ENCODE measurements at regions not wholly inside any gene's neighbourhood (a gene's known extent, or its start where the extent isn't known, plus 50 kb on each side); places are given as distances from the start of the nearest gene placed in this dataset.
A peak's percentile ranks its signal among the peaks of the same experiment; 100 is the strongest.

GRCh38 chr13:32910530-32910929, 105.7 kb upstream of the KL start:
- DNase-seq: no peak
- no peak overlapping the region for H3K4me3 Mint-ChIP-seq
- H3K27ac Mint-ChIP-seq: no peak overlapping the region
- peaks cover 1% of the 10 kb centered on the region; the same call in 1 of the 2 replicates for H3K36me3 Mint-ChIP-seq (ENCODE audit: low read depth)
- no peaks in the 10 kb centered on the region; the same call in 1 of the 2 replicates for H3K9me3 Mint-ChIP-seq
- no peak for TF ChIP-seq CTCF (IDR thresholded peaks at IDR 0.05)
- H3K4me1 Mint-ChIP-seq (ENCODE audit: low read depth): peaks cover 17% of the 10 kb centered on the region
- H3K27me3 Mint-ChIP-seq (ENCODE audit: insufficient read depth): no peaks in the 10 kb centered on the region

- no peaks in the 10 kb centered on the region for H3K27me3 Mint-ChIP-seq (ENCODE audit: insufficient read depth)
- TF ChIP-seq CTCF (IDR thresholded peaks at IDR 0.05): peak; percentile 77
- H3K36me3 Mint-ChIP-seq (ENCODE audit: low read depth): peaks cover 10% of the 10 kb centered on the region
- H3K27ac Mint-ChIP-seq: no peak overlapping the region
- peaks cover 11% of the 10 kb centered on the region; the same call in 1 of the 2 replicates for H3K4me1 Mint-ChIP-seq (ENCODE audit: low read depth)
- DNase-seq: peak; percentile 62
- no peak overlapping the region for H3K4me3 Mint-ChIP-seq
- peaks cover 4% of the 10 kb centered on the region; the same call in 1 of the 2 replicates for H3K9me3 Mint-ChIP-seq
Measured at GRCh38 chr13:32911506-32911905, 104.7 kb upstream of the KL start.

- Mint-ChIP-seq H3K4me3 (no peak overlapping the region), H3K36me3 (ENCODE audit: low read depth) (peaks cover 12% of the 10 kb centered on the region), H3K9me3 (peaks cover 12% of the 10 kb centered on the region), H3K27me3 (ENCODE audit: insufficient read depth) (no peaks in the 10 kb centered on the region), H3K4me1 (ENCODE audit: low read depth) (peaks cover 26% of the 10 kb centered on the region), H3K27ac (no peak overlapping the region)
- TF ChIP-seq CTCF (IDR thresholded peaks at IDR 0.05): no peak
- DNase-seq: no peak
Measured at GRCh38 chr13:32914686-32915085, 101.5 kb upstream of the KL start.

- Mint-ChIP-seq H3K36me3 (ENCODE audit: low read depth) (peaks cover 12% of the 10 kb centered on the region), H3K27me3 (ENCODE audit: insufficient read depth) (no peaks in the 10 kb centered on the region), H3K4me1 (ENCODE audit: low read depth) (peaks cover 15% of the 10 kb centered on the region), H3K4me3 (peak overlapping the region; percentile 40; the same call in 1 of the 2 replicates), H3K27ac (peak overlapping the region; percentile 44; the same call in 1 of the 2 replicates), H3K9me3 (peaks cover 12% of the 10 kb centered on the region)
- TF ChIP-seq CTCF (IDR thresholded peaks at IDR 0.05): no peak
- DNase-seq: no peak
Measured at GRCh38 chr13:32917504-32917903, 98.7 kb upstream of the KL start.

- TF ChIP-seq CTCF (IDR thresholded peaks at IDR 0.05): no peak
- H3K27ac Mint-ChIP-seq: no peak overlapping the region
- H3K36me3 Mint-ChIP-seq (ENCODE audit: low read depth): no peaks in the 10 kb centered on the region
- no peak overlapping the region for H3K4me3 Mint-ChIP-seq
- H3K27me3 Mint-ChIP-seq (ENCODE audit: insufficient read depth): peaks cover 2% of the 10 kb centered on the region
- H3K4me1 Mint-ChIP-seq (ENCODE audit: low read depth): no peaks in the 10 kb centered on the region
- H3K9me3 Mint-ChIP-seq: no peaks in the 10 kb centered on the region
- no peak for DNase-seq
Measured at GRCh38 chr13:32923725-32924124, 92.5 kb upstream of the KL start.

GRCh38 chr13:32924886-32925285, 91.3 kb upstream of the KL start:
- DNase-seq: no peak
- TF ChIP-seq CTCF (IDR thresholded peaks at IDR 0.05): no peak
- H3K36me3 Mint-ChIP-seq (ENCODE audit: low read depth): no peaks in the 10 kb centered on the region
- H3K4me1 Mint-ChIP-seq (ENCODE audit: low read depth): no peaks in the 10 kb centered on the region
- no peak overlapping the region for H3K27ac Mint-ChIP-seq
- no peak overlapping the region for H3K4me3 Mint-ChIP-seq
- H3K27me3 Mint-ChIP-seq (ENCODE audit: insufficient read depth): peaks cover 3% of the 10 kb centered on the region
- H3K9me3 Mint-ChIP-seq: no peaks in the 10 kb centered on the region
